ENCODE measurements at regions not wholly inside any gene's neighbourhood (a gene's known extent, or its start where the extent isn't known, plus 50 kb on each side); places are given as distances from the start of the nearest gene placed in this dataset.
A peak's percentile ranks its signal among the peaks of the same experiment; 100 is the strongest.

DNA sequence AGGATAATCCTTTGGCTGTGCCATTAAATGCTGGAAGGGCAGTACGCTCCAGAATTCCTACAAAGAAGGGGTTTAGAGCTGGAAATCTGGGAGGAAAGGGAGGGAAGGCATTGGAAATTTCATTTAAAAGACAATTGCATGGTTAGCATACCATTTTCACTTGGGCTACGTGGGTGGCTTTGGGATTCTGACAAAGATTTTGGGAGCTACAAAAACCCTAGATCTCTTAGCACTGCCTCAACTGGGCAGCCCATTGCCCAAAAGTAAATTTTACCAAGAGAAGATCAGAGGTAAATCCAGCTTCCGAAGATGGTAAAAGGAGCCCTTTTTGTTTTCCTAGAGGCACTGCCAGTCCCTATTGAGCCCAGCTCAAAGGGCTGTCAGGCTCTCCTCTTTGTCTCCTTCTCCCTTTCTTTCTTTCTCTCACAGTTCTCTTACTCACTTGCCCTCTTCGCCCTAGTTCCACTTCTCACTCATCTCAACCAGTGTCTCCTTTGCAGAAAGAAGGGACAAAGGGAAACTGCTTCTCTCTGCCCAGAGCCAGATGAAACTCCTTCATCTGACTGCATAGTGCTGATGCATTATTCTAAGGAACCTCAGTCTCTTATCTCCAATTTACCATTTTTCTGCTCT is 125.4 kb upstream of the PLEKHA5 start:
- DNase-seq (ENCODE audit: low read depth) = no peak
- H3K4me3 ChIP-seq (ENCODE audit: low read length) = no peak overlapping the region
- TF ChIP-seq, protein P1, sequence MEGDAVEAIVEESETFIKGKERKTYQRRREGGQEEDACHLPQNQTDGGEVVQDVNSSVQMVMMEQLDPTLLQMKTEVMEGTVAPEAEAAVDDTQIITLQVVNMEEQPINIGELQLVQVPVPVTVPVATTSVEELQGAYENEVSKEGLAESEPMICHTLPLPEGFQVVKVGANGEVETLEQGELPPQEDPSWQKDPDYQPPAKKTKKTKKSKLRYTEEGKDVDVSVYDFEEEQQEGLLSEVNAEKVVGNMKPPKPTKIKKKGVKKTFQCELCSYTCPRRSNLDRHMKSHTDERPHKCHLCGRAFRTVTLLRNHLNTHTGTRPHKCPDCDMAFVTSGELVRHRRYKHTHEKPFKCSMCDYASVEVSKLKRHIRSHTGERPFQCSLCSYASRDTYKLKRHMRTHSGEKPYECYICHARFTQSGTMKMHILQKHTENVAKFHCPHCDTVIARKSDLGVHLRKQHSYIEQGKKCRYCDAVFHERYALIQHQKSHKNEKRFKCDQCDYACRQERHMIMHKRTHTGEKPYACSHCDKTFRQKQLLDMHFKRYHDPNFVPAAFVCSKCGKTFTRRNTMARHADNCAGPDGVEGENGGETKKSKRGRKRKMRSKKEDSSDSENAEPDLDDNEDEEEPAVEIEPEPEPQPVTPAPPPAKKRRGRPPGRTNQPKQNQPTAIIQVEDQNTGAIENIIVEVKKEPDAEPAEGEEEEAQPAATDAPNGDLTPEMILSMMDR (IDR thresholded peaks at IDR 0.05; ENCODE audit: insufficient read depth, low read depth, low read length, missing control alignments) = no peak

DNA sequence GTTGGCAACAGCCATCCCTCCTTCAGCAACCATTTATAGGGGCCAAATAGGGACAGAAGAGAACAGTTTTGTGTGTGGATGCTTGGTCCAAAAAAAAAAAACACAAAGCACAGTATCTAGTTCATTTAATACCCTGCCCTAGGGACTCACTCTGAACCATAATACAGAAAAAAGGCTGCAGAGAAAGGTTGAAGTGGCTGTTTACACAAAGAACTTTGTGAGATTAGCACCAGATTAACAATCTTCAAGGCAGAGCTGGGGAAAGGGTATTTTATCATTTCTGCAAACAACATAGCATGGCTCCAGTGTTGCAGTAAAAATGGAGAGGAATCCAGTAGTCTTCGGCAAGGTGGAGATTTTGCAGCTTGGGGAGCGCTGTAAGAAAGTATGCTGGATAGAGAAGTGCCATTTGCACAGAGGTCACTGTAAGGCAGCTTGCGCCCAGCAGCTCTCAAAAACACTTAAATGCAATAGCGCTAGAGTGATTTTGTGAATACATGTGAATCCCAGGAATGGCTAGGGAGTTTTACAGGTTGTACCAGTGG is 124.2 kb upstream of the PLEKHA5 start:
- DNase-seq (ENCODE audit: low read depth) = no peak
- TF ChIP-seq, protein P1 (IDR thresholded peaks at IDR 0.05; ENCODE audit: insufficient read depth, low read depth, low read length, missing control alignments) = no peak
- H3K4me3 ChIP-seq (ENCODE audit: low read length) = no peak overlapping the region

DNA sequence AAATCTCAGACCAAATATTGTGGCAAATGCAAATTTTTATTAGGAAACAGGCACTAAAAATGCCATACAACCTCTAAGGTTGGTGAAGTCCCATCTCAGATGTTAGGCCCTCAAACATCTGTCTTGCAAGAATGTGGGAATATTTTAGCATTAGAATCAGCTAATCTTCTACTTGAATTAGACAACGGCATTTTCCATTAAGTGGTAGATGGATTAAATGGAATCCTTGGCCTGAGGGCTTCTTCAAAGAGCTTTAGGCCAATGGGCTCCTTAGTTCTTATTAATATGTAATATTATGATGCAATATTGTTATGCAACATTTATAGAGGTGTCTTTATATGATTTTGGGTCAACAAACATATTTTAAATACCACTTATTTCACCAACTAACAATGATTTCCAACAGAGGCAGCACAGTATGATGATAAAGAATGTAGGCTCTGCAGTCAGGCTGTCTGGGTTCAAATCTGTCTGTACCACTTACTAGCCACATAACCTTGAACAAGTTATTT is 122.9 kb upstream of the PLEKHA5 start:
- TF ChIP-seq, protein P1 (IDR thresholded peaks at IDR 0.05; ENCODE audit: insufficient read depth, low read depth, low read length, missing control alignments) = no peak
- no peak for DNase-seq (ENCODE audit: low read depth)
- H3K4me3 ChIP-seq (ENCODE audit: low read length) = no peak overlapping the region

DNA sequence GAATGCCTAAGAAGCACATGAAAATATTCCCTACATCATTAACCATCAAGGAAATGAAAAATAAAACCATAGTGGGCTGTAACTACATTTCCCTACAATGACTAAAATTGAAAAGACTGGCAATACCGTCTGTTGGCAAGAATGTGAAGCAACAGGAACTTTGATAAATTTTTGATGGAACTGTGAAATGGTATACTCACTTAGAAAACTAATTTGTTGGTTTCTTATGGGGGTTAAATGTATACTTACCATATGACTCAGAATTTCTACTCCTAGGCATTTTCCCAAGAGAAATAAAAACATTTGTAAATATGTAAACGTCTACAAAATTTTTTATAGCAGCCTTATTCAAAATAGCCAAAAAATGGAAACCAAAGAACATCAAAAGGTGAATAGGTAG is 121.4 kb upstream of the PLEKHA5 start:
- DNase-seq (ENCODE audit: low read depth) = no peak
- H3K4me3 ChIP-seq (ENCODE audit: low read length) = no peak overlapping the region
- TF ChIP-seq, protein P1 (IDR thresholded peaks at IDR 0.05; ENCODE audit: insufficient read depth, low read depth, low read length, missing control alignments) = no peak

DNA sequence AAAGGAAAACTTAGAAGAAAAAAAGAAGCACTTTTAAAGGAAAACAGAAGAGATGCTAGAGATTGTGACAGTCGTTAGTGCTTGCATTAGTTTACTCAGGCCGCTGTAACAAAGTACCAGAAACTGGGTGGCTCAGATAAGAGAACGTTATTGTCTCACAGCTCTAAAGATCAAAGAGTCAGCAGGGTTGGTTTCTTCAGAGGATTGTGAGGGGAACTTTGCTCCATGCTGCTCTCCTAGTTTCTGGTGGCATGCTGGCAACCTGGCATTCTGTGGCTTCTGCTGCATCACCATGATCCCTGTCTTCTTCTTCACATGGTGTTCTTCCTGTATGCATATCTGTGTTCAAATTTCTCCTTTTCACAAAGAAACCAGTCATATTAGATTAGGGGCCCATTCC is 119.4 kb upstream of the PLEKHA5 start:
- TF ChIP-seq, protein P1 (IDR thresholded peaks at IDR 0.05; ENCODE audit: insufficient read depth, low read depth, low read length, missing control alignments) = no peak
- DNase-seq (ENCODE audit: low read depth) = no peak
- H3K4me3 ChIP-seq (ENCODE audit: low read length) = no peak overlapping the region

DNA sequence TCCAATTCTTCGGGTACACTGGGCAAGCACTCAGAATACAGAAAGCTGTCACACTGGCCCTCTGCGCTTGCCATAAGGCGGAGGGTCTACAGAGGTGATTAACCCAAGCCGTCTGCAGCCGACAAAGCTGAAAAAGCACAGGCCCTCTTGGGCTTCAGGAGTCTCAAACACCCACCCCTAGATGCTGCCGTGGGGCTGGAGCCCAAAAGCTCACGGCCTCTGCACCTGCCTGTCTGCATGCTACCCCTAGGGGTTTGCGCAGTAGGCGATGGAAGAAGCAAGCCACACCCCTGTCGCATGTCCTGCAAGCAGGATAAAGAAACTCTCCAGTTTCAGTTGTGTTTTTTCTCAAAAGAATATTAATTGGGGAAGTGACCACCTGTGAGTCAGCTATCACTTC is 118.8 kb upstream of the PLEKHA5 start:
- TF ChIP-seq, protein P1 (IDR thresholded peaks at IDR 0.05; ENCODE audit: insufficient read depth, low read depth, low read length, missing control alignments) = no peak
- no peak overlapping the region for H3K4me3 ChIP-seq (ENCODE audit: low read length)
- DNase-seq (ENCODE audit: low read depth) = no peak

DNA sequence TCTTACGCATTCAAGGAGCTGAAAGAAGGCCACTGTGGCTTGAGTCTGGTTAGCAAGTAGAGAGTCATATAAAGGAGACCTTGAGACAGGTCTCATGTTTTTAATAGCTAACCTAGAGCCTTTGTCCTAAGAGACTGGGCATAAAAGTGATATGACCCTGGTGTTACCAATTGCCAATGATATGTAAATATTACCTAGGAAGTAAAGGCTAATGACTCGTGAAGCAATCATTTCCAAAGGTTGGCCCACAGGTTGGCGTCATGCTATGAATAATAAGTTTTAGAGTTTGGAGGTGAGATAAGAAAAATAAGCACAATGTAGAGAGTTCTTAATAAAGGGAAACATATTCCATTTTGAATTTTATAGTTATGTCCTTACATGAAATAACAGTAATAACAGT is 116.6 kb upstream of the PLEKHA5 start:
- TF ChIP-seq, protein P1 (IDR thresholded peaks at IDR 0.05; ENCODE audit: insufficient read depth, low read depth, low read length, missing control alignments) = no peak
- peak; percentile 52 for DNase-seq (ENCODE audit: low read depth)

More for the DNA sequence above, 116.6 kb upstream of the PLEKHA5 start:
- H3K4me3 ChIP-seq (ENCODE audit: low read length) = no peak overlapping the region
